D721Med (cell line): ENCODE measurements at regions not wholly inside any gene's neighbourhood (a gene's known extent, or its start where the extent isn't known, plus 50 kb on each side); places are given as distances from the start of the nearest gene placed in this dataset.

ENCODE experiments used
- DNase-seq: peaks from one replicate; pipeline ENCODE4 v3.0.0; 2011; ENCODE audit warnings: low spot score; ENCODE audit not compliant: insufficient read length
- FAIRE-seq: peaks from 2 replicates; lab custom pipeline; 2011; peaks lifted over from hg19 to GRCh38; lab: Jason Lieb, UNC
- TF ChIP-seq, protein P1 (sequence below): IDR thresholded peaks from 2 replicates; pipeline ENCODE4 v1.5.1; 2012; ENCODE audit warnings: mild to moderate bottlenecking, control low read depth; ENCODE audit not compliant: insufficient read depth; ENCODE audit errors: missing control alignments

DNA sequence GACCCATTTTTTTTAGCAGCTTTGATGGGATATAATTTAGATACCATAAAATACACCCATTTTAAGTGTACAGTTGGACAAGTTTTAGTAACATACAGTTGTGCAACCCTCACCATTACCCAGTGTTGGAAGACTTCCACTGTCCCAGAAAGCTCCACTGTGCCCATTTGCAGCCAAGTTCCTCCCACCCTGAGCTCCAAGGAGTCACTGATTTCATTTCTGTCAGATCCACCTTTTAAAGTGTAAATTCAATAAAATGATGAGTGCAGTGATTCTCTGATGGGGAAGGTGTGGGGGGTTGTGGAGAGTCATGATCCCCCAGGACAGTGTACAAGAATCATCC, 93.2 kb upstream of the IGF1R start:
- TF ChIP-seq, protein P1, sequence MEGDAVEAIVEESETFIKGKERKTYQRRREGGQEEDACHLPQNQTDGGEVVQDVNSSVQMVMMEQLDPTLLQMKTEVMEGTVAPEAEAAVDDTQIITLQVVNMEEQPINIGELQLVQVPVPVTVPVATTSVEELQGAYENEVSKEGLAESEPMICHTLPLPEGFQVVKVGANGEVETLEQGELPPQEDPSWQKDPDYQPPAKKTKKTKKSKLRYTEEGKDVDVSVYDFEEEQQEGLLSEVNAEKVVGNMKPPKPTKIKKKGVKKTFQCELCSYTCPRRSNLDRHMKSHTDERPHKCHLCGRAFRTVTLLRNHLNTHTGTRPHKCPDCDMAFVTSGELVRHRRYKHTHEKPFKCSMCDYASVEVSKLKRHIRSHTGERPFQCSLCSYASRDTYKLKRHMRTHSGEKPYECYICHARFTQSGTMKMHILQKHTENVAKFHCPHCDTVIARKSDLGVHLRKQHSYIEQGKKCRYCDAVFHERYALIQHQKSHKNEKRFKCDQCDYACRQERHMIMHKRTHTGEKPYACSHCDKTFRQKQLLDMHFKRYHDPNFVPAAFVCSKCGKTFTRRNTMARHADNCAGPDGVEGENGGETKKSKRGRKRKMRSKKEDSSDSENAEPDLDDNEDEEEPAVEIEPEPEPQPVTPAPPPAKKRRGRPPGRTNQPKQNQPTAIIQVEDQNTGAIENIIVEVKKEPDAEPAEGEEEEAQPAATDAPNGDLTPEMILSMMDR = no peak
- DNase-seq = no peak
- no peak for FAIRE-seq

DNA sequence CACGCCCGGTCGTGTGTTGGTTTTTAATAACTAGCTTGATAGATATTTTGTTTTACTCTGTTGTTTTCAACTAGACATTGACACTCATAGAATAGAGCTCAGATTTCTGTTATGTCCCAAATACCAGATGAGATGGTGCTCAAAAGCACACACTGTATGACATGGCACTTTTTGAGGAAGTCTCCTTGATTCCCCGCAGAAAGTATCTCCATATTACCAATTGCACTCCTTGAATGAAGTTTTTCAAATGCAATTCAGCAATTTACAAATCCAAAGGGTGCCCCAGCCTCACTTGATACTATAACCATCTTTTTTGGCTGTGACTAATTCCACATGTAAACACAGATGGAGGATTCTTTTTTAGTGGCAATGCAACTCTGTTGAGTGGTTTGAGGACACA, 92.0 kb upstream of the IGF1R start:
- no peak for DNase-seq
- TF ChIP-seq, protein P1 = no peak
- no peak for FAIRE-seq

DNA sequence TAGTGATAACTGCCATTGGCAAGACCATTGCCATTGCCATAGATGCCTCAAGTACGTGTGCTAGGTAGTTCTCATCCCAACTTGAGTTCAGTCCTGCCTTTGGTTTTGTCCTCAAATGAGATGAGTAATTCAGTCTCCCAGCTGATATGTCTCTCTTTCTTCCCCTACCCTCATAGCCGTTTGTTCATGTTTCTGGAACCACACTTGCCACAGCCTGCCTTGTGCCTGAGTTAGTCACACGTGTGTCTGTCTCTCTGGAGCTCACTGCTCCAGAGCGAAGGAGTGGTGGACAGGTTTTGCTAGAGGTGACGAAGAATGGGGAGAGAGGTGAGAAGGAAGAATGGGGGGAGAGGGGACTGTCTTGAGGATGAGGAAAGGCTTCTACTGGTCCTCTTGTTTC, 88.0 kb upstream of the IGF1R start:
- no peak for FAIRE-seq
- TF ChIP-seq, protein P1 = no peak
- no peak for DNase-seq

DNA sequence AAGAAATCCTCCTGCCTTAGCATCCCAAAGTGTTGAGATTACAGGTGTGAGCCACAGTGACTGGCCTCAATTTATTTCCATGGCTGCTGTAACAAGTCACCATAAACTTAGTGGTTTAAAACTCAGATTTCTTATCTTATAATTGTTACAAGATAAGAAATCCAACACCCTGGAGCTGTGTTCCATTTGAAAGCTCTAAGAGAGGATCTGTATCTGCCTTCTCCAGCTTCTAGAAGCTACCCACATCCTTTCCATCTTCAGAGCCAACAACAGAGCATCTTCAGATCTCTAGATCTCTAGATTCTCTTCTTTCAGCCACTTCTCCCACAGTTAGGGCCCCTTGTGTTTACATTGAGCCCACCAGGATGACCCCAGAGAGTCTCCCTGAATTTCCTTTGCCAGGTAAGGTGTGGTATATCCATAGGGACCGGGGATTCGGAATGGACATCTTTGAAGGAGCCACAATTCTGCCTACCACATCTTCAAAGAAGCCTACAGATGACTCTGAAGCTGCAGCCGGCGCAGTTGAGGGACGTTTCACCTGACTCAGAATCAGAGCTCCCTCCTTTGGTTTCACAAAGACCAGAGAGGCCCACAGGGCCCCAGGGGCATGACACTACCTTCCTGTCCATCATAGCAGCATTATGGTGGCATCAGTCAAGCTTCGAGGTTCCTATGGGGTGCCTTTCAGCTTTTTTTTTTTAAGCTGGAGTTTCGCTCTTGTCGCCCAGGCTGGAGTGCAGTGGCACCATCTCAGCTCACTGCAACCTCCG, 87.0 kb upstream of the IGF1R start:
- DNase-seq (no peak), FAIRE-seq (no peak)
- TF ChIP-seq, protein P1 = no peak

DNA sequence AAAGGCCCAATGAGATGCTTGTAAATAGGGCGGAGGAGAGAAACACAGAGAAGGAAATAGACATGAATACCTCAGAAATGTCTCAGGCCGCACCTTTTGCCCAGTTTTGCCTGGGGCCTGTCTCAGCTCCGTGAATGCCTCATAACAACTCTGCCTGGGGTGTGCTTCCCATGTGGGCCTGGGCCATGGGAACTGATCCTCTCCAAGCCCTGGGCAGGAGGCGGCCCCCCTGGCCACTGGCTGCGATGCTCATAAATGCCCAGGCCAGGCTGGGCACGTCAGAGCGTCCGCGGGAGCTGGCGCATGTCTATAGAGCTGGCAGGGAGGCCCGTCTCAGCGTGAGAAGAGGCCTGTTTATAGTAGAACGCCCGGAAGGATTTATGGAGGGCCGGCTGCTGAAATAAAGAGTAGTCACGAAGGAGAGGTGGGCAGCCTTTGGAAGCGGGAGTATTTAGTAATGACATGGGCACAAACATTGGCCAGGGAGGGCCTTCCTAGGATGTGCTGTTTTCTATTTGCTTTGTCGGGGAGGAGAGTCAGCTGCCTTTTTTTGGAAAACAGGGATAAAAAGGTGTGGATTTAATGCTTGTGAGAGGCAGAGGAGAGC, 85.9 kb upstream of the IGF1R start:
- FAIRE-seq = no peak
- no peak for DNase-seq
- TF ChIP-seq, protein P1 = no peak

DNA sequence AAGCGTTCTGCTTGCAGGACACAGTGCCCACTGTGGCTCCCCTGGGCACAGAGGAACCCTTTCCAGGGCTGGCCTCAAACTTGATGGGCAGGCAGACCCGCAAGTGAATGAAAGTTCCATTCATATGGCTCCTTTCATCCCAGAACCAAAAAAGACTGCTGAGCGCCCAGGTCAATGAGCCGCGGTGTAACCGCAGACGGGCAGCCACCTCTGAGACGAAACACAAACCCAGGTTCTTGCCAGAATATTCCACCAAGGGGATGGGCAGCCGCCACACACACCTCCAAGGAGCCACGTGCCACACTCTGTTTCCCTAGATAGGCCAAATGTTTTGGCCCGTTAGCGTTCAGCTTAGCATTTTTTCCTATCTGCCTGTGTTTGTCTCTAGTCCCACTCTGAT, 82.8 kb upstream of the IGF1R start:
- TF ChIP-seq, protein P1 = no peak
- FAIRE-seq (no peak), DNase-seq (no peak)

DNA sequence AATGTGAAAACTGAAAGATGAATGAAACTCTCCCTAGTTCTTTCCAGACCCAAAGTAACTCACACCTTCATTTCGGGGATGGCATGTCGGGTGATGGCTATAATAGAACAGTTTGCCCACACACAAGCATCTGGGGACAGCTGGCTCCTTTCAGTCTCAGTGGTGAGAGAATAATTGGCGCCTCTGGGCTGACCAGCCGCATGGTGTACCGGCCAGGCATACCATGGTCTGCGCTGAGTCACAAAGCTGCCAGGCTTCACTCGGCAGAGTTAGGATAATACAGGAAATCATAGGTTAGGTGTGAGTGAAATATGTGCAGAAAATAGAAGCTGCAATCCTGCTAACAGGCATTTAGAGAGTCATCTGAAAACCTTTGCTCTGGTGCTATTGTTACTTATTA, 80.4 kb upstream of the IGF1R start:
- DNase-seq = no peak
- TF ChIP-seq, protein P1 = no peak
- no peak for FAIRE-seq
